DND-41 (cell line): ENCODE measurements at regions not wholly inside any gene's neighbourhood (a gene's known extent, or its start where the extent isn't known, plus 50 kb on each side); places are given as distances from the start of the nearest gene placed in this dataset.

Experiments used
- EZH2 ChIP-seq: IDR thresholded peaks from 3 replicates; pipeline ENCODE4 v1.6.1; 2012; ENCODE audit warnings: borderline replicate concordance, low read depth, mild to moderate bottlenecking, moderate library complexity, low read length, inconsistent platforms; ENCODE audit not compliant: severe bottlenecking
- TF ChIP-seq, protein P1 (sequence below): IDR thresholded peaks from 2 replicates; pipeline ENCODE4 v1.5.1; 2012; ENCODE audit warnings: borderline replicate concordance, low read length, moderate library complexity, mild to moderate bottlenecking; ENCODE audit not compliant: poor library complexity, severe bottlenecking; ENCODE audit errors: extremely low read depth

- TF ChIP-seq, protein P1, sequence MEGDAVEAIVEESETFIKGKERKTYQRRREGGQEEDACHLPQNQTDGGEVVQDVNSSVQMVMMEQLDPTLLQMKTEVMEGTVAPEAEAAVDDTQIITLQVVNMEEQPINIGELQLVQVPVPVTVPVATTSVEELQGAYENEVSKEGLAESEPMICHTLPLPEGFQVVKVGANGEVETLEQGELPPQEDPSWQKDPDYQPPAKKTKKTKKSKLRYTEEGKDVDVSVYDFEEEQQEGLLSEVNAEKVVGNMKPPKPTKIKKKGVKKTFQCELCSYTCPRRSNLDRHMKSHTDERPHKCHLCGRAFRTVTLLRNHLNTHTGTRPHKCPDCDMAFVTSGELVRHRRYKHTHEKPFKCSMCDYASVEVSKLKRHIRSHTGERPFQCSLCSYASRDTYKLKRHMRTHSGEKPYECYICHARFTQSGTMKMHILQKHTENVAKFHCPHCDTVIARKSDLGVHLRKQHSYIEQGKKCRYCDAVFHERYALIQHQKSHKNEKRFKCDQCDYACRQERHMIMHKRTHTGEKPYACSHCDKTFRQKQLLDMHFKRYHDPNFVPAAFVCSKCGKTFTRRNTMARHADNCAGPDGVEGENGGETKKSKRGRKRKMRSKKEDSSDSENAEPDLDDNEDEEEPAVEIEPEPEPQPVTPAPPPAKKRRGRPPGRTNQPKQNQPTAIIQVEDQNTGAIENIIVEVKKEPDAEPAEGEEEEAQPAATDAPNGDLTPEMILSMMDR: no peak
- no peak for TF ChIP-seq EZH2
These were observed 339.8 kb downstream of the ZEB2 start for GRCh38 chr2:144180131-144180530.
